ENCODE measurements at regions not wholly inside any gene's neighbourhood (a gene's known extent, or its start where the extent isn't known, plus 50 kb on each side); places are given as distances from the start of the nearest gene placed in this dataset.

DNA sequence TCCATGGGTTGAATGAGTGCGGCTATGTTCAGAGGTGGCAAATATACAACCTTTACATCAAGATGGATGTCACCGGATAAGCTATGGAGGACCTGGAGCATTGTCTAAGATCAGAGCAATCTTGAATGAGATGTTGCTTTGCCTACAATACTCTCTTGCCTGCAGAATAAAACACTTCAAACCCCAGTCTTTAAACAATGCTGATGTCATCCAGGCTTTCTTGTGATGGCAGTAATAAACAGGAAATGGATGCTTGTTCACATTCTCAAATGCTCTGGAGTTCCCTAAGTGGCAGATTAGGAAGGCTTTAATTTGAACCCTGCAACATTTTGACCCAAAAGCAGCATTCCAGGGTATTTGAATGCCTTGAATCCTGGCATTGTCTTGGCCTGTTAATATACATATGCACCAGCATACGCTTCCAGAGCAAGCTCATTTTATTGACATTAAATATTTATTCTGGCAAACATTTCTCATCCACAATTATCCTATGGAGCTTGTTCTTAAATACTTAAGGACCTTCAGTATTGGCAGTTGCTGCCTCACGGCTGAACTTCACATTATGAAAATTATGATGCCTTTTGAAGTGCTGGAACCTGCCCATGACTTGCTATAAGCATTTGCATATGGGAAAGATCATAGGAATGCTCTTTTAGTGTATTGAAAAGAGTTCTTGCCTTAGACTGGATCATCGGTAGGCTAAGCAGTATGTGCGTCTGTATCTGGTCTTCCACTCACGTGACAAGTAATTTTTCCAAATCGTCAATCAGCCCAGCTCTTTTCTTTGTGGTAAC lies 422.7 kb downstream of the SIPA1L2 start:
- no peaks in the 10 kb centered on the region for H3K36me3 ChIP-seq (ENCODE audit: control insufficient read depth, insufficient read depth, low read length)
- FAIRE-seq: peak; percentile 13

DNA sequence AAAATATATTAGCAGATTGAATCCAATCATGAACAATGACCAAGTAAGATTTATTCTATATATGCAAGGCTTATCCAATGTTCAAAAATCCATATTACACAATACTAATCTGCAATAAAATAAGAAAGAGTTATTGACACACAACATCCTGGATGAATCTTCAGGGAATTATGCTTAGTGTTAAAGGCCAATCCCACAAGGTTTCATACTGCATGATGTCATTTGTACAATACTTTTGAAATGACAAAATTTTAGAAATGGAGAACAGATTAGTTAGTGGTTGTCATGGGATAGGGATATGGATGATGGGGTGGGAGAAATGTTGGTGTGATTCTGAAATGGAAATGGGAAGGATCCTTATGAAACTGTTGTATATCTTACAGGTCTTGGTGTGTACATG lies 425.7 kb downstream of the SIPA1L2 start:
- DNase-seq (ENCODE audit: low read depth): peak; percentile 44
- FAIRE-seq: no peak
- Histone ChIP-seq H3K36me3 (ENCODE audit: control insufficient read depth, insufficient read depth, low read length) (no peaks in the 10 kb centered on the region), H3K4me3 (ENCODE audit: low read depth, low read length) (no peak overlapping the region), H3K27me3 (ENCODE audit: control insufficient read depth, insufficient read depth, low read length) (no peaks in the 10 kb centered on the region)
- TF ChIP-seq, protein P1, sequence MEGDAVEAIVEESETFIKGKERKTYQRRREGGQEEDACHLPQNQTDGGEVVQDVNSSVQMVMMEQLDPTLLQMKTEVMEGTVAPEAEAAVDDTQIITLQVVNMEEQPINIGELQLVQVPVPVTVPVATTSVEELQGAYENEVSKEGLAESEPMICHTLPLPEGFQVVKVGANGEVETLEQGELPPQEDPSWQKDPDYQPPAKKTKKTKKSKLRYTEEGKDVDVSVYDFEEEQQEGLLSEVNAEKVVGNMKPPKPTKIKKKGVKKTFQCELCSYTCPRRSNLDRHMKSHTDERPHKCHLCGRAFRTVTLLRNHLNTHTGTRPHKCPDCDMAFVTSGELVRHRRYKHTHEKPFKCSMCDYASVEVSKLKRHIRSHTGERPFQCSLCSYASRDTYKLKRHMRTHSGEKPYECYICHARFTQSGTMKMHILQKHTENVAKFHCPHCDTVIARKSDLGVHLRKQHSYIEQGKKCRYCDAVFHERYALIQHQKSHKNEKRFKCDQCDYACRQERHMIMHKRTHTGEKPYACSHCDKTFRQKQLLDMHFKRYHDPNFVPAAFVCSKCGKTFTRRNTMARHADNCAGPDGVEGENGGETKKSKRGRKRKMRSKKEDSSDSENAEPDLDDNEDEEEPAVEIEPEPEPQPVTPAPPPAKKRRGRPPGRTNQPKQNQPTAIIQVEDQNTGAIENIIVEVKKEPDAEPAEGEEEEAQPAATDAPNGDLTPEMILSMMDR (IDR thresholded peaks at IDR 0.05; ENCODE audit: insufficient read depth, low read length, severe bottlenecking): no peak

More for the DNA sequence above, 422.7 kb downstream of the SIPA1L2 start:
- TF ChIP-seq, protein P1 (IDR thresholded peaks at IDR 0.05; ENCODE audit: insufficient read depth, low read length, severe bottlenecking): no peak
- no peak overlapping the region for H3K4me3 ChIP-seq (ENCODE audit: low read depth, low read length)
- DNase-seq (ENCODE audit: low read depth): no peak
- H3K27me3 ChIP-seq (ENCODE audit: control insufficient read depth, insufficient read depth, low read length): no peaks in the 10 kb centered on the region

DNA sequence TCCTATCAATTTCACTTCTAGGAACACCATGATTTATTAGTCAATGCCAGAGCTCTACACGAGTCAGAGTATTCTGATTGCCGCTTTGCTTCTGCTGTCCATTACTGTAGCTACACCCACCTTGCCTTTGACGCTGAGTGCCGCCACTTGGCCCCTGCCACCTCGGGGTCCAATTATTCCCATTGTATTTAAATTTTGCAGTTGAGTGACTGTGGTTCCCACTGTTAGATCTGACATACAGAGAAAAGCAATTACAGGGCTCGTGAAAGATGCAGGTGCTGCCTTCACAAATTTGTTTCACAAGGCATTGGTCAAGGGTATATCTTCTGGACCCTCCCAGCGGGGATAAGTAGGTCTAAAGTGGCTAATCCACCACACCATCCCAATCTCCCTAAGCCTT lies 428.9 kb downstream of the SIPA1L2 start:
- TF ChIP-seq, protein P1 (IDR thresholded peaks at IDR 0.05; ENCODE audit: insufficient read depth, low read length, severe bottlenecking): no peak
- no peak for DNase-seq (ENCODE audit: low read depth)
- Histone ChIP-seq H3K27me3 (ENCODE audit: control insufficient read depth, insufficient read depth, low read length) (no peaks in the 10 kb centered on the region), H3K36me3 (ENCODE audit: control insufficient read depth, insufficient read depth, low read length) (no peaks in the 10 kb centered on the region), H3K4me3 (ENCODE audit: low read depth, low read length) (no peak overlapping the region)
- FAIRE-seq: no peak

DNA sequence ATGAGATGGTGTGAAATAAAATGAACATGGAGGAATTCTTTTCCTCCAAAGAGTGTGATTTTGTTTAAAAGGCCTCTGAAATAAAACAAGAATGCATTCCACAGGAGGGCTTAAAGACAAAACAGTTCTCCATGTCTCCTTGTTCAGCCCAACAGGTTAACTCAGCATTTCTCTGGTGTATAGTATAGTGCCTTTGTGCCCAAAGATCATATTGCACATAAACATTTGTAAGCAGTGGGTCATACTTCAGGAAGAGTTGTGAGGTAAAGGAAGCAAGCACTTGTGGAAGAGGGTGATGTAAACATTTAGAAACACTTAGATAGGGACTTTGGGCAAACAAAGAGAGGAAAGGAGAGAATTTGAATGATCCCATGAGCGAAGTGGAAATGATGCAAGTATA lies 433.9 kb downstream of the SIPA1L2 start:
- DNase-seq (ENCODE audit: low read depth) (peak; percentile 44), FAIRE-seq (no peak)
- no peak overlapping the region for H3K4me3 ChIP-seq (ENCODE audit: low read depth, low read length)
- TF ChIP-seq, protein P1 (IDR thresholded peaks at IDR 0.05; ENCODE audit: insufficient read depth, low read length, severe bottlenecking): no peak
- H3K27me3 ChIP-seq (ENCODE audit: control insufficient read depth, insufficient read depth, low read length): no peaks in the 10 kb centered on the region
- no peaks in the 10 kb centered on the region for H3K36me3 ChIP-seq (ENCODE audit: control insufficient read depth, insufficient read depth, low read length)

DNA sequence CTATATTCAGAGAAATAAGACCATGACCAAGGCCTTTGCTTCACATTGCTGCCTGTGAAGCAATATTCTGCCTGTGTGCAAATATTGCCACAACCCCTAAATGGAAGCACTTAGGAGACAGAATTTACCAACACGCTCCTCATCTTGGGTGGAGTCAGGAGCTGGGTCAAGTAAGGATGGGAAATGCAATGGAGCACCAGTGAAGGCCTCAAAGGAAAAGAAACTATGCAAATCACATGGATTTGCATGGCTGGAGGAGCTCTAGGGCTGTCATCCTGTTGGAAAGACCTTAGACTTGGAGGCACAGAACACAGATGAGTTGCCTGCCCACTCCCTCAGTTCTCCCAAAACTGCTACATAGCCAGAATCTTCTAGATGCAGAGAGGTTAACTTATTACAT lies 435.5 kb downstream of the SIPA1L2 start:
- TF ChIP-seq, protein P1 (IDR thresholded peaks at IDR 0.05; ENCODE audit: insufficient read depth, low read length, severe bottlenecking): no peak
- FAIRE-seq (no peak), DNase-seq (ENCODE audit: low read depth) (no peak)
- Histone ChIP-seq H3K4me3 (ENCODE audit: low read depth, low read length) (no peak overlapping the region), H3K27me3 (ENCODE audit: control insufficient read depth, insufficient read depth, low read length) (no peaks in the 10 kb centered on the region), H3K36me3 (ENCODE audit: control insufficient read depth, insufficient read depth, low read length) (no peaks in the 10 kb centered on the region)

DNA sequence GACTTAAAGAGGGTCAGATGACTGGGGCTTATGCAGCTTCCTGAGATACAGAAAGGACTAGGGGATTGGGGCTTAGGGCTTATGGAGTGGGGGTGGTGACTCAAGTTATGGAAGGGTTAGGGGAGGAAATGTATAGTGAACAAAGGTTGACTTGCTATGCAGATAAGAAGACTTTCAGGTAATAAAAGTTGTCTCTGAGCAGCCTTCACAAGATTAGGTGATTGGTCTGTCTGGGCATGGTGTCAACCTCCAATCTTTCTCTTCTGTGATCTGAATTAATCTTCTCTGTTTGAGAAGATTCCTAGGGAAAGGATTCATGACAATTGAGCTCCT lies 436.5 kb downstream of the SIPA1L2 start:
- H3K36me3 ChIP-seq (ENCODE audit: control insufficient read depth, insufficient read depth, low read length): no peaks in the 10 kb centered on the region
- FAIRE-seq (no peak), DNase-seq (ENCODE audit: low read depth) (no peak)
- H3K4me3 ChIP-seq (ENCODE audit: low read depth, low read length): no peak overlapping the region
- no peaks in the 10 kb centered on the region for H3K27me3 ChIP-seq (ENCODE audit: control insufficient read depth, insufficient read depth, low read length)
- TF ChIP-seq, protein P1 (IDR thresholded peaks at IDR 0.05; ENCODE audit: insufficient read depth, low read length, severe bottlenecking): no peak
